Type B pancreatic cell (in vitro differentiated cells): ENCODE measurements at regions not wholly inside any gene's neighbourhood (a gene's known extent, or its start where the extent isn't known, plus 50 kb on each side); places are given as distances from the start of the nearest gene placed in this dataset.

ENCODE experiments used
- DNase-seq: peaks from one replicate; pipeline ENCODE4 v3.0.0; 2021; ENCODE audit warnings: mixed read lengths; ENCODE audit not compliant: unreplicated experiment; ENCODE audit errors: extremely low spot score
- H3K27ac Mint-ChIP-seq: 2 replicates; pipeline ENCODE4 v1.8.0; 2021; ENCODE audit warnings: mild to moderate bottlenecking, mixed read lengths
- H3K27me3 Mint-ChIP-seq: 2 replicates; pipeline ENCODE4 v1.8.0; 2021; ENCODE audit warnings: mixed read lengths
- H3K36me3 Mint-ChIP-seq: 2 replicates; pipeline ENCODE4 v1.8.0; 2021; ENCODE audit warnings: mixed read lengths
- H3K4me1 Mint-ChIP-seq: one replicate; pipeline ENCODE4 v1.8.0; 2021; ENCODE audit warnings: mixed read lengths; ENCODE audit not compliant: unreplicated experiment
- H3K4me3 Mint-ChIP-seq: 2 replicates; pipeline ENCODE4 v1.8.0; 2021; ENCODE audit warnings: mild to moderate bottlenecking, mixed read lengths
- H3K9me3 Mint-ChIP-seq: 2 replicates; pipeline ENCODE4 v1.8.0; 2021; ENCODE audit warnings: mixed read lengths
- TF ChIP-seq, protein P1 (sequence below): fragments of 200-600 bp; sonication (generic); conservative IDR thresholded peaks from 2 replicates; pipeline ENCODE4 v1.5.0; 2021; ENCODE audit warnings: antibody characterized with exemption, mild to moderate bottlenecking

DNA sequence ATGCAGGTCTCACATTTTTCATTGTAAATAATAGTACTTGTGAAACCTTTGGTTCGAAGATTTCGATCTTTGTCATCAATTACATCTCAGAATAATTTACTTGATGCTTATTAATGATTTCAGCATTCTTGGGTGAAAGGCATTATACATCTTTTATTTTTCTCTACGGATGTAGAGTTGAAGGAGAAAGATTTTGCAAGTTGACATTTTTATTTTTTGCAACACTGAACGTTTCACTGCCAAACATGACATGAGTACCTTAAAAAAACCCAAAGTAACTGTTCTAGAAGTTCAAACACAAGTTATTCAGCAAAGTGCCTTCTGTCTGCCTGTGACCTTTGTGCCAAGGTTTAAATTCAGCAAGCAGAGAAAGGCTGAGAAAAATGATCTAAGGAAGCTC lies 97.3 kb upstream of the SGK1 start:
- Mint-ChIP-seq H3K27me3 (peaks cover 19% of the 10 kb centered on the region), H3K9me3 (peaks cover 6% of the 10 kb centered on the region), H3K27ac (no peak overlapping the region), H3K4me1 (peaks cover 14% of the 10 kb centered on the region), H3K36me3 (peaks cover 4% of the 10 kb centered on the region), H3K4me3 (no peak overlapping the region)
- DNase-seq: no peak
- TF ChIP-seq, protein P1, sequence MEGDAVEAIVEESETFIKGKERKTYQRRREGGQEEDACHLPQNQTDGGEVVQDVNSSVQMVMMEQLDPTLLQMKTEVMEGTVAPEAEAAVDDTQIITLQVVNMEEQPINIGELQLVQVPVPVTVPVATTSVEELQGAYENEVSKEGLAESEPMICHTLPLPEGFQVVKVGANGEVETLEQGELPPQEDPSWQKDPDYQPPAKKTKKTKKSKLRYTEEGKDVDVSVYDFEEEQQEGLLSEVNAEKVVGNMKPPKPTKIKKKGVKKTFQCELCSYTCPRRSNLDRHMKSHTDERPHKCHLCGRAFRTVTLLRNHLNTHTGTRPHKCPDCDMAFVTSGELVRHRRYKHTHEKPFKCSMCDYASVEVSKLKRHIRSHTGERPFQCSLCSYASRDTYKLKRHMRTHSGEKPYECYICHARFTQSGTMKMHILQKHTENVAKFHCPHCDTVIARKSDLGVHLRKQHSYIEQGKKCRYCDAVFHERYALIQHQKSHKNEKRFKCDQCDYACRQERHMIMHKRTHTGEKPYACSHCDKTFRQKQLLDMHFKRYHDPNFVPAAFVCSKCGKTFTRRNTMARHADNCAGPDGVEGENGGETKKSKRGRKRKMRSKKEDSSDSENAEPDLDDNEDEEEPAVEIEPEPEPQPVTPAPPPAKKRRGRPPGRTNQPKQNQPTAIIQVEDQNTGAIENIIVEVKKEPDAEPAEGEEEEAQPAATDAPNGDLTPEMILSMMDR: no peak

DNA sequence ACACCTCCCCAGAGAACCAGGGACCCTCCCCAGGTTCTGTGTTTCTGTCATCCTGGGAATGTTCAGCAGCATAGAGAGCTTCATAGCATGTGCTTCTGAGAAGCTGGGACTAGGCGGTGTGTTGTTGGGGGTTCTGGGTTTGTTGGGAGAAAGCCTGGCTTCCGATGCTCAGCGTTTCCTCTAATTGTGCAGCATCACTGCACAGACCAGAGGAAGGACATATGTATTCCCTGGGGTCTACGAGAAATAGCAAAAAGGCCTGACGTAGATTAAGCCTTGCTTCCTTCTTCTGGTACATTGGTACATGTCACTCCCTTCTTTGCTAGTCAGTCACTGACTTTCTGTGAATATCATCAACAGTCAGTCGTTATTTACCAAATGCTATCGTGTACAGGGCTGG lies 96.9 kb upstream of the SGK1 start:
- Mint-ChIP-seq H3K36me3 (peaks cover 4% of the 10 kb centered on the region), H3K27ac (no peak overlapping the region), H3K4me3 (no peak overlapping the region), H3K9me3 (peaks cover 6% of the 10 kb centered on the region), H3K27me3 (peaks cover 19% of the 10 kb centered on the region), H3K4me1 (peaks cover 17% of the 10 kb centered on the region)
- no peak for DNase-seq
- TF ChIP-seq, protein P1: no peak

DNA sequence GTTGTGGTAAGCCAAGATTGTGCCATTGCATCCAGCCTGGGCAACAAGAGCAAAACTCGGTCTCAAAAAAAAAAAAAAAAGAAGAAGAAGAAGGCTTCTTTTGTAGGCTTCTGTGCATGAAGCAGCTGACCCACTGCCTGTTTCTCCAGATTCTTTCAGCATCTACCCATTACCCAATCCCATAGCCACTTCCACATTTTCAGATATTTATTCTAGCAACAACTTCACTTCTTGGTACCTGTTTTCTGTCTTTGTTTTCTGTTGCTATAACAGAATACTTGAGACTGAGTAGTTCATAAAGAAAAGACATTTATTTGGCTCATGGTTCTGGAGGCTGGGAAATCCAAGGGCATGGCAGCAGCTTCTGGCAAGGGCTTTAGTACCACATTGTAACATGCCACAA lies 95.3 kb upstream of the SGK1 start:
- H3K36me3 Mint-ChIP-seq: no peaks in the 10 kb centered on the region
- H3K27ac Mint-ChIP-seq: no peak overlapping the region
- peaks cover 17% of the 10 kb centered on the region for H3K4me1 Mint-ChIP-seq
- TF ChIP-seq, protein P1: no peak
- H3K27me3 Mint-ChIP-seq: peaks cover 14% of the 10 kb centered on the region
- H3K4me3 Mint-ChIP-seq: no peak overlapping the region
- no peaks in the 10 kb centered on the region for H3K9me3 Mint-ChIP-seq
- no peak for DNase-seq

DNA sequence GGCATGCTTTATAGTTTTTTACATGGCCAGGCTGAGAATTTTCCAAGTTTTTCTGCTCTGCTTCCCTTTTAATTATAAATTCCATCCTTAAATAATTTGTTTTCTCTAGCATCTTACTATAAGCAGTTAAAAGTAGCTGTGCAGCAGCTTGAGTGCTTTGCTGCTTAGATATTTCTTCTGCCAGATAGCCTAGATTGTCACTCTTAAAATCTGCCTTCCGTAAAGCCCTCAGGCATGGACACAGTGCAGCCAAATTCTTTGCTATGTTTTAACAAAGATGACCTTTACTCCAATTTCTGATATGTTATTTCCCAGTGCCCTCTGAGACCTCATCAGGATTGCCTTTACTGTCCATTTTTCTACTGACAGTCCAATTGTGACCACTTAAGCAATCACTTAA lies 92.6 kb upstream of the SGK1 start:
- H3K4me3 Mint-ChIP-seq: no peak overlapping the region
- DNase-seq: no peak
- no peaks in the 10 kb centered on the region for H3K36me3 Mint-ChIP-seq
- H3K4me1 Mint-ChIP-seq: peaks cover 15% of the 10 kb centered on the region
- H3K27me3 Mint-ChIP-seq: peaks cover 11% of the 10 kb centered on the region
- H3K9me3 Mint-ChIP-seq: no peaks in the 10 kb centered on the region
- TF ChIP-seq, protein P1: no peak
- H3K27ac Mint-ChIP-seq: no peak overlapping the region

DNA sequence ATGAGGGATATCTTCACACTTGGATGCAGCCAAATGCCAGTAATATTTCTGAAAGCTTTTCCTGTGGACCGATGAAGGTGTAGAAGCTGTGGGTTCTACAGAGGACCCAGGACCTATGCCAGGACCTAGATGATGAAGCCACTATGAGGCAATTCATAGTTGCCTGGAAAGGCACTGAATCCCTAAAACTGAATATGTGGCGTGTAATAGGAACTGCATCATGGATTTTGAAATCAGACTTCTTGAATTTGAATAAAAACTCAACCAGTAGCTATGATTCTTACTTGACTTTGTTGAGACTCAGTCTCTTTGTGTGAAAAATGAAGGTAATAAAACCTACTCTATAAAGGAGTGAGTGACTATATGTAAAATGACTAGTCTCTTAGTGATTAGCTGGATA lies 89.9 kb upstream of the SGK1 start:
- H3K4me1 Mint-ChIP-seq: peaks cover 10% of the 10 kb centered on the region
- no peak for DNase-seq
- TF ChIP-seq, protein P1: no peak
- H3K27ac Mint-ChIP-seq: no peak overlapping the region
- H3K4me3 Mint-ChIP-seq: no peak overlapping the region
- peaks cover 4% of the 10 kb centered on the region for H3K27me3 Mint-ChIP-seq
- no peaks in the 10 kb centered on the region for H3K9me3 Mint-ChIP-seq
- no peaks in the 10 kb centered on the region for H3K36me3 Mint-ChIP-seq

DNA sequence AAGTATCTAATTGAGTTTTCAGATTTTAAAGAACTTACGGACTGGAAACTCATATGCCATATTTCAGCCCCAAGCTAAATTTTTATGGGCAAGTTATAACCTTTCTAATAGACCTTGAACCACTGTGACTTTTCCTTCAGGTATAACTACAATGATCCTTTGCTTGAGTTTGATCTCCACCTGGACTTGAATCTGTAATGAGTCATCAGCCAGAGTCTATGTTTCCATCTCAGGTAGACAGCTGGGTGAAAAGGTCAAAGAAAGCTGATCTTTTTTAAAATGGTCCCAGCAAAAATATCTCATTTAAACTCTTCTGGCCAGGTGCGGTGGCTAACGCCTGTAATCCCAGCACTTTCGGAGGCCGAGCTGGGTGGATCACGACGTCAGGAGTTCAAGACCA lies 88.4 kb upstream of the SGK1 start:
- H3K27me3 Mint-ChIP-seq: peaks cover 4% of the 10 kb centered on the region
- no peaks in the 10 kb centered on the region for H3K9me3 Mint-ChIP-seq
- H3K4me3 Mint-ChIP-seq: no peak overlapping the region
- no peak for DNase-seq
- H3K4me1 Mint-ChIP-seq: peaks cover 14% of the 10 kb centered on the region
- no peaks in the 10 kb centered on the region for H3K36me3 Mint-ChIP-seq
- H3K27ac Mint-ChIP-seq: no peak overlapping the region
- TF ChIP-seq, protein P1: no peak
